HG03558 (cell line): ENCODE measurements at regions not wholly inside any gene's neighbourhood (a gene's known extent, or its start where the extent isn't known, plus 50 kb on each side); places are given as distances from the start of the nearest gene placed in this dataset.
A peak's percentile ranks its signal among the peaks of the same experiment; 100 is the strongest.

Experiments
- ATAC-seq: cut with Tn5 transposase; IDR thresholded peaks from one replicate; pipeline ENCODE4 v1.9.1; 2021; ENCODE audit warnings: moderate number of reproducible peaks; ENCODE audit not compliant: unreplicated experiment; ENCODE audit errors: extremely low read depth

DNA sequence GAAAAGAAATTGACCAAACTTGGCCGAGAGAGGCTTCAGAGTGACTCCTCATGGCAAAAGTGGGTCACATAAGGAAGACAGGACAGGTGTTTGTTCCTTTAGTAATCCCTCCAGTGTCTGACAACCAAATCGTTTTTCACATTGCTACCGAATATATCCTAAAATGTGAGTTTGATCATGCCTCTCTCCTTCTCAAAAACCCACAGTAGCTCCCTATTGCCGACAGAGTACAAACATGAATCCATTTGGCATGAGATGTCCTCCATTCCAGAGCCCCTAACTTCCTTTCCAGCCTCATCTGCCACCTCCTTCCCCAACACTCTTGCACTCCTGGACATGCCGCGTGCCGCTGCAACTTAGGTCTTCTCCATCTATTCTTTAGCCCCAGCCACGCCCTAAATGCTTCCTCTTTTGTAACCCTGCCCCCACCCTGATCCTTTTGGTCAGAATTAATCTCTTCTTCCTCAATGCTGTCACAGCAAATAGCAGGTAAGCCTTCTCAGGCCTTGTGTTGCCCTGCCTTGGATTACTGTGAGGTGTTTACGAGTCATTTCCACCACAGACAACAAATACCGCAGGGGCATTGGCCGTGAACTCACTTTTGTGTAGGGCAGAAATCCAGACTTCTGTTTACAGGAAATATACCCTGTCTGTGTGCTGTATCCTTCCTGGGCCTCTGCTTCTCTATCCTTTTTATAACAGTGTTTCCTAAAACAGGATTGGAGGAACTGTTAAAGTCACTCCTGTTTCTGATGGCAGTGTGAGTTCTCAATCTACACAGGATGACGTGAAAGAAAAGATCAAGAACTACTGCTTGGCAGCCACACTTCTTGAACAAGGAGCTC lies 66.0 kb upstream of the FTH1 start:
- ATAC-seq = no peak

GRCh38 chr11:62030071-62030684 lies 62.7 kb upstream of the FTH1 start:
- ATAC-seq = no peak

GRCh38 chr11:62026739-62027370 lies 59.4 kb upstream of the FTH1 start:
- ATAC-seq = no peak

DNA sequence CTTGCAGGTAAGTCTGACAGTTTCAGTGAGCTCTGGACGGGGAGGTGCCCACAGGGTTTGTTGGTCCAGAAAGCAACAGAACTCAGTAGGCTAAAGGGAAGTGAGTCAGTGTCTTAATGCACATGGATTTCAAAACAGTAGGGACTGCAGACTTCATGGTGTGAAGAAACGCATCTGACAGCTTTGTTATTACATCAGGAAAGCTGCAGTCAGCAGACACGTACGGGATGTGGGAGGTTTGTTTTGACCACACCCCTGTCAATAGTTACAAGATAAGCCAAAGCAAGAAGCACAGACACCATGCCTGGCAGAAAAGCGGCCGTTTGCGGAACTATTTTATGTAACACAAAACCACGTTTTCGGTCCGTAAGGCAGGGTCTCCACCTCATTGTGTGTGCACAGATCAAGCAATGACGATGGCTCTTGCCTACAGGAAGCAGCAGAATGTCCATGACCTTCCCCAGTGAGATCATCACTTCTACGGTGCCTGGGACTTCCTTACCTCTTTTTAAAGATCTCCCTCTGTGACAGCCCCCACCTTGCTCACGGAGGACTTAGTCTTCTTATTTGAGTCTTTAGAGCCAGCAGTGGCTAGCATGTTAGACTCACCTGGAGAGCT lies 58.2 kb upstream of the FTH1 start:
- peak; percentile 70 for ATAC-seq

DNA sequence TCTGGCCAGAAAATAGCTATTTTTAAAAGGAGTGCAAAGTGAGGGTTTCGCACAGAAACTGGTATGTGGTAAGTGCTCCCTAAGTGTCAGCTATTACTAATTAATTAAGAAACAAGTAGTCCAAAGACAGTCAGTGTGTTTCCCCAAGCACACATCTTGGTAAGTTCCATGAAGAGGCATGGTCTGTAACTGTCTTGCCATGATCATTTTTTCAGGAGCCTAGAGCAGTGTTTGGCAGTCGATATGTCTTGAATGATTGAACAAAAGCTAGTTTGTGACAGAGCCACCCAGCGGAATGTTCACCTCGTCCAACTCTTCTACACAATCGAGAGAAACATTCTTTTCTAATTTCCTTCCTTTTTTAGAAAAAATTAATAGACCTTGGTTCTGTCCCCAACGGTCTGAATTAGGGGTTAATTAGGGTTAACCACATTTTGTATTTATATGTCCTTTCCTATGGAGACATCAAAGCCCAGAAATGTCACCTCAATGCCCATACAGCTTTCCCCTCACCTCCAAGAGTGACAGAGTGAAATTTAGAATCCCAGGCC lies 57.6 kb upstream of the FTH1 start:
- no peak for ATAC-seq

GRCh38 chr11:62022211-62022610 lies 54.8 kb upstream of the FTH1 start:
- ATAC-seq = no peak

GRCh38 chr11:62020661-62021060 lies 53.2 kb upstream of the FTH1 start:
- ATAC-seq = no peak

DNA sequence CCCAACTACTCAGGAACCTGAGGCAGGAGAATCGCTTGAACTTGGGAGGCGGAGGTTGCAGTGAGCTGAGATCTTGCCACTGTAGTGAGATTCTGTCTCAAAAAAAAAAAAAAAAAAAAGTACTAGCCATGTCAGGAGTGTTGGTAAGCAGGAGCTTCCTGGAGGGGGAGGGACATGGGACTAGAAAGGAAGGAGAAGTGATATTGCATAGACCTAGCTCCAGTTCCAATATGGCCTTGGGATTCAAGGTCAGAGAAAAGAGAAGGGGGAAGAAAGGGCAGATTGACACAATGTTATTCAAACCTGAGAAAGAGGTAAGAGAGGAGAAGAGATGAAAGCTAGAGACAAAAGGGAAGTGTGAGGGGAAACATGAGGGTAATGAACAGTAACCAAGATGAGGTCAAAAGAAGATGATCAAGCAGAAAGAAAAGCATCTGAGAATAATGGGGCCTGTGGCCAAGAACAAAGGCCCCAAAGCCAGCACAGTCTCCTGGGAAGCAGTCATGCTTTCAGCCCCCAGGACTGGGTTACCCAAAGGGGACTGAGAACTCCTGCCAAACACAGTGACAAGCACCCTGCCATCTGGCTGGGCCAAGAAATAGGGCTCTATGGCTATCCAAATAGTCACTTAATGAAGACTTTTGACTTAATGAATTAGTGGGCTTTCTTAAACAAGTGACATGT lies 51.7 kb upstream of the FTH1 start:
- no peak for ATAC-seq

- ATAC-seq = no peak
These were observed 50.6 kb upstream of the FTH1 start for GRCh38 chr11:62017878-62018655.
